Activated CD4-positive, alpha-beta T cell treated with anti-CD3 and anti-CD28 coated beads, Interleukin-2, amount 10 ng/mL, durations not matched to agents 24 days and 14 days (primary cell): ENCODE measurements at regions not wholly inside any gene's neighbourhood (a gene's known extent, or its start where the extent isn't known, plus 50 kb on each side); places are given as distances from the start of the nearest gene placed in this dataset.

ENCODE experiments used
- DNase-seq: peaks from one replicate; pipeline ENCODE4 v3.0.0; 2022
- H3K27ac Mint-ChIP-seq: one replicate; pipeline ENCODE4 v1.8.0; 2022; ENCODE audit warnings: mild to moderate bottlenecking, mixed read lengths
- H3K27me3 Mint-ChIP-seq: one replicate; pipeline ENCODE4 v1.8.0; 2022; ENCODE audit warnings: mixed read lengths
- H3K36me3 Mint-ChIP-seq: one replicate; pipeline ENCODE4 v1.8.0; 2022; ENCODE audit warnings: low read depth, mild to moderate bottlenecking, mixed read lengths
- H3K4me1 Mint-ChIP-seq: one replicate; pipeline ENCODE4 v1.8.0; 2021; ENCODE audit warnings: mixed read lengths
- H3K4me3 Mint-ChIP-seq: one replicate; pipeline ENCODE4 v1.8.0; 2022; ENCODE audit warnings: mild to moderate bottlenecking, moderate library complexity, mixed read lengths
- H3K9me3 Mint-ChIP-seq: one replicate; pipeline ENCODE4 v1.8.0; 2021; ENCODE audit warnings: mixed read lengths
- intact Hi-C: fragments of 100-400 bp; cut with micrococcal nuclease; formaldehyde crosslinking; loops from one replicate; pipeline ENCODE4 v1.15.1; 2023

GRCh38 chr7:32140210-32140939 lies 70.2 kb upstream of the PDE1C start:
- H3K4me1 Mint-ChIP-seq, result no peaks in the 10 kb centered on the region
- no peak overlapping the region for H3K27ac Mint-ChIP-seq
- no peaks in the 10 kb centered on the region for H3K27me3 Mint-ChIP-seq
- no peaks in the 10 kb centered on the region for H3K9me3 Mint-ChIP-seq
- no peak for DNase-seq
- intact Hi-C loops, result no loop called here
- no peaks in the 10 kb centered on the region for H3K36me3 Mint-ChIP-seq
- no peak overlapping the region for H3K4me3 Mint-ChIP-seq

- Mint-ChIP-seq H3K4me3 (no peak overlapping the region), H3K27ac (no peak overlapping the region), H3K27me3 (no peaks in the 10 kb centered on the region), H3K9me3 (no peaks in the 10 kb centered on the region), H3K36me3 (no peaks in the 10 kb centered on the region), H3K4me1 (no peaks in the 10 kb centered on the region)
- intact Hi-C loops, result no loop called here
- no peak for DNase-seq
These were observed 66.9 kb upstream of the PDE1C start for GRCh38 chr7:32137059-32137458.

GRCh38 chr7:32131091-32131490 lies 60.9 kb upstream of the PDE1C start:
- no peak for DNase-seq
- Mint-ChIP-seq H3K9me3 (no peaks in the 10 kb centered on the region), H3K27ac (no peak overlapping the region), H3K4me1 (no peaks in the 10 kb centered on the region), H3K36me3 (no peaks in the 10 kb centered on the region), H3K27me3 (no peaks in the 10 kb centered on the region), H3K4me3 (no peak overlapping the region)
- intact Hi-C loops, result no loop called here

GRCh38 chr7:32126843-32127242 lies 56.6 kb upstream of the PDE1C start:
- no peak for DNase-seq
- H3K4me1 Mint-ChIP-seq, result no peaks in the 10 kb centered on the region
- H3K27ac Mint-ChIP-seq, result no peak overlapping the region
- H3K27me3 Mint-ChIP-seq, result no peaks in the 10 kb centered on the region
- peaks cover 21% of the 10 kb centered on the region for H3K9me3 Mint-ChIP-seq
- H3K4me3 Mint-ChIP-seq, result no peak overlapping the region
- intact Hi-C loops, result no loop called here
- H3K36me3 Mint-ChIP-seq, result no peaks in the 10 kb centered on the region
